ENCODE measurements at regions not wholly inside any gene's neighbourhood (a gene's known extent, or its start where the extent isn't known, plus 50 kb on each side); places are given as distances from the start of the nearest gene placed in this dataset.
"Not testable (repeated sequence)": the region's sequence is repeated elsewhere in the genome, so short reads cannot be mapped to it uniquely, and the experiment has no call there.

- not testable (repeated sequence) for H3K4me1 ChIP-seq (ENCODE audit: control insufficient read depth in 1 of 2, insufficient read depth in 2 of 2, low read length in 2 of 2); H3K4me3 ChIP-seq (ENCODE audit: low read depth in 1 of 2, low read length in 2 of 2); H3K9me3 ChIP-seq (ENCODE audit: control insufficient read depth in 1 of 2, low read length in 2 of 2); H3K27ac ChIP-seq (ENCODE audit: low read length); H3K27me3 ChIP-seq (ENCODE audit: low read depth, low read length); H3K36me3 ChIP-seq (ENCODE audit: control insufficient read depth in 1 of 2, insufficient read depth in 2 of 2, low read length in 2 of 2)
Measured at GRCh38 chr7:65144557-65144956, 138.1 kb upstream of the ERV3-1 start.

- H3K36me3 ChIP-seq (ENCODE audit: control insufficient read depth in 1 of 2, insufficient read depth in 2 of 2, low read length in 2 of 2); H3K27ac ChIP-seq (ENCODE audit: low read length); H3K4me1 ChIP-seq (ENCODE audit: control insufficient read depth in 1 of 2, insufficient read depth in 2 of 2, low read length in 2 of 2); H3K27me3 ChIP-seq (ENCODE audit: low read depth, low read length); H3K4me3 ChIP-seq (ENCODE audit: low read depth in 1 of 2, low read length in 2 of 2); H3K9me3 ChIP-seq (ENCODE audit: control insufficient read depth in 1 of 2, low read length in 2 of 2): not testable (repeated sequence)
Measured at GRCh38 chr7:65144119-65144518, 137.6 kb upstream of the ERV3-1 start.

- not testable (repeated sequence) for H3K4me3 ChIP-seq (ENCODE audit: low read depth in 1 of 2, low read length in 2 of 2); H3K36me3 ChIP-seq (ENCODE audit: control insufficient read depth in 1 of 2, insufficient read depth in 2 of 2, low read length in 2 of 2); H3K4me1 ChIP-seq (ENCODE audit: control insufficient read depth in 1 of 2, insufficient read depth in 2 of 2, low read length in 2 of 2); H3K9me3 ChIP-seq (ENCODE audit: control insufficient read depth in 1 of 2, low read length in 2 of 2); H3K27ac ChIP-seq (ENCODE audit: low read length); H3K27me3 ChIP-seq (ENCODE audit: low read depth, low read length)
Measured at GRCh38 chr7:65141894-65142293, 135.4 kb upstream of the ERV3-1 start.

- H3K4me3 ChIP-seq (ENCODE audit: low read depth in 1 of 2, low read length in 2 of 2): peak overlapping the region in 1 of 2 donors; percentile 50
- not testable (repeated sequence) for H3K36me3 ChIP-seq (ENCODE audit: control insufficient read depth in 1 of 2, insufficient read depth in 2 of 2, low read length in 2 of 2); H3K9me3 ChIP-seq (ENCODE audit: control insufficient read depth in 1 of 2, low read length in 2 of 2); H3K27ac ChIP-seq (ENCODE audit: low read length); H3K4me1 ChIP-seq (ENCODE audit: control insufficient read depth in 1 of 2, insufficient read depth in 2 of 2, low read length in 2 of 2); H3K27me3 ChIP-seq (ENCODE audit: low read depth, low read length)
Measured at GRCh38 chr7:65141405-65141778, 134.9 kb upstream of the ERV3-1 start.

GRCh38 chr7:65140543-65141404 is 134.3 kb upstream of the ERV3-1 start:
- H3K4me1 ChIP-seq (ENCODE audit: control insufficient read depth in 1 of 2, insufficient read depth in 2 of 2, low read length in 2 of 2); H3K27me3 ChIP-seq (ENCODE audit: low read depth, low read length); H3K9me3 ChIP-seq (ENCODE audit: control insufficient read depth in 1 of 2, low read length in 2 of 2); H3K36me3 ChIP-seq (ENCODE audit: control insufficient read depth in 1 of 2, insufficient read depth in 2 of 2, low read length in 2 of 2); H3K27ac ChIP-seq (ENCODE audit: low read length): not testable (repeated sequence)
- H3K4me3 ChIP-seq (ENCODE audit: low read depth in 1 of 2, low read length in 2 of 2): peak overlapping the region in 1 of 2 donors; percentile 50

- not testable (repeated sequence) for H3K9me3 ChIP-seq (ENCODE audit: control insufficient read depth in 1 of 2, low read length in 2 of 2); H3K4me3 ChIP-seq (ENCODE audit: low read depth in 1 of 2, low read length in 2 of 2); H3K4me1 ChIP-seq (ENCODE audit: control insufficient read depth in 1 of 2, insufficient read depth in 2 of 2, low read length in 2 of 2); H3K36me3 ChIP-seq (ENCODE audit: control insufficient read depth in 1 of 2, insufficient read depth in 2 of 2, low read length in 2 of 2); H3K27me3 ChIP-seq (ENCODE audit: low read depth, low read length); H3K27ac ChIP-seq (ENCODE audit: low read length)
Measured at GRCh38 chr7:65136850-65137249, 130.4 kb upstream of the ERV3-1 start.

GRCh38 chr7:65133087-65133486 is 126.6 kb upstream of the ERV3-1 start:
- H3K36me3 ChIP-seq (ENCODE audit: control insufficient read depth in 1 of 2, insufficient read depth in 2 of 2, low read length in 2 of 2); H3K27me3 ChIP-seq (ENCODE audit: low read depth, low read length); H3K9me3 ChIP-seq (ENCODE audit: control insufficient read depth in 1 of 2, low read length in 2 of 2): not testable (repeated sequence)

GRCh38 chr7:65132256-65132655 is 125.8 kb upstream of the ERV3-1 start:
- not testable (repeated sequence) for H3K4me1 ChIP-seq (ENCODE audit: control insufficient read depth in 1 of 2, insufficient read depth in 2 of 2, low read length in 2 of 2); H3K9me3 ChIP-seq (ENCODE audit: control insufficient read depth in 1 of 2, low read length in 2 of 2); H3K27me3 ChIP-seq (ENCODE audit: low read depth, low read length); H3K4me3 ChIP-seq (ENCODE audit: low read depth in 1 of 2, low read length in 2 of 2); H3K27ac ChIP-seq (ENCODE audit: low read length); H3K36me3 ChIP-seq (ENCODE audit: control insufficient read depth in 1 of 2, insufficient read depth in 2 of 2, low read length in 2 of 2)

More at GRCh38 chr7:65133087-65133486, 126.6 kb upstream of the ERV3-1 start:
- H3K4me1 ChIP-seq (ENCODE audit: control insufficient read depth in 1 of 2, insufficient read depth in 2 of 2, low read length in 2 of 2); H3K27ac ChIP-seq (ENCODE audit: low read length); H3K4me3 ChIP-seq (ENCODE audit: low read depth in 1 of 2, low read length in 2 of 2): not testable (repeated sequence)

- not testable (repeated sequence) for H3K4me1 ChIP-seq (ENCODE audit: control insufficient read depth in 1 of 2, insufficient read depth in 2 of 2, low read length in 2 of 2); H3K27ac ChIP-seq (ENCODE audit: low read length); H3K36me3 ChIP-seq (ENCODE audit: control insufficient read depth in 1 of 2, insufficient read depth in 2 of 2, low read length in 2 of 2); H3K4me3 ChIP-seq (ENCODE audit: low read depth in 1 of 2, low read length in 2 of 2); H3K9me3 ChIP-seq (ENCODE audit: control insufficient read depth in 1 of 2, low read length in 2 of 2); H3K27me3 ChIP-seq (ENCODE audit: low read depth, low read length)
Measured at GRCh38 chr7:65127364-65127763, 120.9 kb upstream of the ERV3-1 start.

- not testable (repeated sequence) for H3K4me3 ChIP-seq (ENCODE audit: low read depth in 1 of 2, low read length in 2 of 2); H3K36me3 ChIP-seq (ENCODE audit: control insufficient read depth in 1 of 2, insufficient read depth in 2 of 2, low read length in 2 of 2); H3K27me3 ChIP-seq (ENCODE audit: low read depth, low read length); H3K27ac ChIP-seq (ENCODE audit: low read length); H3K9me3 ChIP-seq (ENCODE audit: control insufficient read depth in 1 of 2, low read length in 2 of 2); H3K4me1 ChIP-seq (ENCODE audit: control insufficient read depth in 1 of 2, insufficient read depth in 2 of 2, low read length in 2 of 2)
Measured at GRCh38 chr7:65124600-65124999, 118.1 kb upstream of the ERV3-1 start.

GRCh38 chr7:65105650-65106203 is 99.2 kb upstream of the ERV3-1 start:
- H3K36me3 ChIP-seq (ENCODE audit: control insufficient read depth in 1 of 2, insufficient read depth in 2 of 2, low read length in 2 of 2); H3K4me3 ChIP-seq (ENCODE audit: low read depth in 1 of 2, low read length in 2 of 2); H3K27ac ChIP-seq (ENCODE audit: low read length); H3K4me1 ChIP-seq (ENCODE audit: control insufficient read depth in 1 of 2, insufficient read depth in 2 of 2, low read length in 2 of 2); H3K27me3 ChIP-seq (ENCODE audit: low read depth, low read length); H3K9me3 ChIP-seq (ENCODE audit: control insufficient read depth in 1 of 2, low read length in 2 of 2): not testable (repeated sequence)

- not testable (repeated sequence) for H3K4me1 ChIP-seq (ENCODE audit: control insufficient read depth in 1 of 2, insufficient read depth in 2 of 2, low read length in 2 of 2); H3K36me3 ChIP-seq (ENCODE audit: control insufficient read depth in 1 of 2, insufficient read depth in 2 of 2, low read length in 2 of 2); H3K27me3 ChIP-seq (ENCODE audit: low read depth, low read length); H3K4me3 ChIP-seq (ENCODE audit: low read depth in 1 of 2, low read length in 2 of 2); H3K27ac ChIP-seq (ENCODE audit: low read length); H3K9me3 ChIP-seq (ENCODE audit: control insufficient read depth in 1 of 2, low read length in 2 of 2)
Measured at GRCh38 chr7:65100499-65100898, 94.0 kb upstream of the ERV3-1 start.

Measured in muscle layer of duodenum (tissue), 2 donors.